OCI-LY7 (cell line): ENCODE measurements at regions not wholly inside any gene's neighbourhood (a gene's known extent, or its start where the extent isn't known, plus 50 kb on each side); places are given as distances from the start of the nearest gene placed in this dataset.

Experiments used
- BruUV-seq: library from RNA; stranded (reverse); fragments of 400-500 nt; replicated peaks from 2 replicates; lab custom pipeline; 2021; lab: Mats Ljungman, UMichigan
- CTCF ChIA-PET: fragments of 300-600 bp; sonication (Branson Sonifier 250); formaldehyde crosslinking; loops from one replicate; lab custom pipeline; 2022; ENCODE audit warnings: antibody characterized with exemption; ENCODE audit not compliant: unreplicated experiment; lab: Charles Lee
- POLR2A ChIA-PET: fragments of 300-600 bp; sonication (Branson Sonifier 250); formaldehyde crosslinking; loops from one replicate; lab custom pipeline; 2022; ENCODE audit warnings: antibody characterized with exemption; lab: Charles Lee
- DNase-seq: peaks from one replicate; pipeline ENCODE4 v3.0.0-alpha.2; 2015; ENCODE audit warnings: low spot score
- H2AFZ ChIP-seq: fragments of 200-600 bp; sonication (generic), shearing (Covaris generic); 2 replicates; pipeline ENCODE4 v1.6.1; 2014; ENCODE audit warnings: mild to moderate bottlenecking, antibody characterized with exemption, low read length, moderate library complexity
- H3K27ac ChIP-seq: fragments of 200-600 bp; sonication (generic); 2 replicates; pipeline ENCODE4 v1.5.1; 2014; ENCODE audit warnings: mixed run types, low read depth, mild to moderate bottlenecking, moderate library complexity, low read length, inconsistent platforms; ENCODE audit not compliant: poor library complexity, severe bottlenecking
- H3K36me3 ChIP-seq: fragments of 200-600 bp; sonication (generic); 2 replicates; pipeline ENCODE4 v1.6.1; 2014; ENCODE audit warnings: mild to moderate bottlenecking, antibody characterized with exemption, low read length, moderate library complexity, mixed read lengths; ENCODE audit not compliant: insufficient read depth
- H3K4me1 ChIP-seq: fragments of 200-600 bp; sonication (generic); 2 replicates; pipeline ENCODE4 v1.5.1; 2014; ENCODE audit warnings: mild to moderate bottlenecking, low read length; ENCODE audit not compliant: insufficient read depth, poor library complexity, severe bottlenecking
- H3K4me2 ChIP-seq: fragments of 200-600 bp; sonication (generic); 2 replicates; pipeline ENCODE4 v1.6.1; 2014; ENCODE audit warnings: mild to moderate bottlenecking, low read length
- H3K4me3 ChIP-seq: fragments of 200-600 bp; sonication (generic); 2 replicates; pipeline ENCODE4 v1.5.1; 2014; ENCODE audit warnings: mild to moderate bottlenecking, low read depth, low read length; ENCODE audit not compliant: poor library complexity, severe bottlenecking
- H3K79me2 ChIP-seq: fragments of 200-600 bp; sonication (generic); 2 replicates; pipeline ENCODE4 v1.6.1; 2016; ENCODE audit warnings: low read depth, mild to moderate bottlenecking, low read length, moderate library complexity, mixed read lengths; ENCODE audit not compliant: insufficient read depth
- H3K9me2 ChIP-seq: fragments of 200-600 bp; sonication (generic); 2 replicates; pipeline ENCODE4 v1.6.1; 2016; ENCODE audit warnings: mild to moderate bottlenecking, low read length, mixed read lengths; ENCODE audit not compliant: insufficient read depth
- H3K9me3 ChIP-seq: fragments of 200-600 bp; sonication (generic); 2 replicates; pipeline ENCODE4 v1.6.1; 2014; ENCODE audit warnings: mild to moderate bottlenecking, mixed run types, low read length, mixed read lengths
- H4K20me1 ChIP-seq: fragments of 200-600 bp; sonication (generic); 2 replicates; pipeline ENCODE4 v1.6.1; 2014; ENCODE audit warnings: mild to moderate bottlenecking, antibody characterized with exemption, low read length, moderate library complexity, mixed read lengths; ENCODE audit not compliant: insufficient read depth
- CTCF ChIP-seq: fragments of 200-600 bp; sonication (generic); conservative IDR thresholded peaks from 2 replicates; pipeline ENCODE4 v1.5.1; 2014; ENCODE audit warnings: mild to moderate bottlenecking, antibody characterized with exemption, low read length, moderate library complexity, mixed read lengths
- EZH2phosphoT487 ChIP-seq: fragments of 200-600 bp; sonication (generic); IDR thresholded peaks from 2 replicates; pipeline ENCODE4 v1.6.1; 2018; ENCODE audit warnings: low read depth, borderline replicate concordance, mild to moderate bottlenecking, mixed run types, antibody characterized with exemption, low read length, moderate library complexity, mixed read lengths
- intact Hi-C: fragments of 100-400 bp; cut with micrococcal nuclease; formaldehyde crosslinking; loops from one replicate; pipeline ENCODE4 v1.10.0; 2022; ENCODE audit not compliant: unreplicated experiment

- no peaks in the 10 kb centered on the region for H3K36me3 ChIP-seq
- no peaks in the 10 kb centered on the region for H3K9me3 ChIP-seq
- no peak overlapping the region for H3K27ac ChIP-seq
- CTCF ChIA-PET, result no interaction called here
- no TSS peak for BruUV-seq
- no peak overlapping the region for H3K4me2 ChIP-seq
- POLR2A ChIA-PET, result no interaction called here
- intact Hi-C loops, result no loop called here
- no peaks in the 10 kb centered on the region for H3K79me2 ChIP-seq
- no peaks in the 10 kb centered on the region for H3K4me1 ChIP-seq
- no peaks in the 10 kb centered on the region for H4K20me1 ChIP-seq
- H2AFZ ChIP-seq, result no peak overlapping the region
- DNase-seq, result no peak
- no peaks in the 10 kb centered on the region for H3K9me2 ChIP-seq
- TF ChIP-seq CTCF (no peak), EZH2phosphoT487 (no peak)
- no peak overlapping the region for H3K4me3 ChIP-seq
These were observed 514.1 kb upstream of the NRSN1 start for GRCh38 chr6:23611776-23612381.

GRCh38 chr6:23618366-23618765 lies 507.6 kb upstream of the NRSN1 start:
- H3K79me2 ChIP-seq, result no peaks in the 10 kb centered on the region
- CTCF ChIA-PET, result no interaction called here

More at GRCh38 chr6:23618366-23618765, 507.6 kb upstream of the NRSN1 start:
- H2AFZ ChIP-seq, result no peak overlapping the region
- no peak overlapping the region for H3K4me2 ChIP-seq
- intact Hi-C loops, result no loop called here
- no peak overlapping the region for H3K27ac ChIP-seq
- H4K20me1 ChIP-seq, result no peaks in the 10 kb centered on the region
- POLR2A ChIA-PET, result no interaction called here
- DNase-seq, result no peak
- no peaks in the 10 kb centered on the region for H3K36me3 ChIP-seq
- TF ChIP-seq EZH2phosphoT487 (no peak), CTCF (no peak)
- H3K4me1 ChIP-seq, result no peaks in the 10 kb centered on the region
- no peaks in the 10 kb centered on the region for H3K9me2 ChIP-seq
- no peak overlapping the region for H3K4me3 ChIP-seq
- H3K9me3 ChIP-seq, result no peaks in the 10 kb centered on the region
- no TSS peak for BruUV-seq
